Smooth muscle cell (in vitro differentiated cells): ENCODE measurements at regions not wholly inside any gene's neighbourhood (a gene's known extent, or its start where the extent isn't known, plus 50 kb on each side); places are given as distances from the start of the nearest gene placed in this dataset.

ENCODE experiments used
- DNase-seq: peaks from one replicate; lab custom pipeline; 2025; ENCODE audit not compliant: unreplicated experiment; lab: John Stamatoyannopoulos, UW
- H2AFZ ChIP-seq: fragments of 200-600 bp; sonication (generic); 2 replicates; pipeline ENCODE4 v1.6.0; 2016; ENCODE audit warnings: antibody characterized with exemption, low read depth, mild to moderate bottlenecking
- H3F3A ChIP-seq: fragments of 200-600 bp; sonication (generic); 2 replicates; pipeline ENCODE4 v1.6.0; 2017; ENCODE audit warnings: antibody characterized with exemption, low read depth
- H3K27ac ChIP-seq: fragments of 200-600 bp; sonication (generic); 2 replicates; pipeline ENCODE4 v1.5.1; 2016; ENCODE audit warnings: low read depth, mild to moderate bottlenecking
- H3K27me3 ChIP-seq: fragments of 200-600 bp; sonication (generic); 2 replicates; pipeline ENCODE4 v1.6.1; 2016; ENCODE audit warnings: low read depth, mild to moderate bottlenecking
- H3K36me3 ChIP-seq: fragments of 200-600 bp; sonication (generic); 2 replicates; pipeline ENCODE4 v1.5.1; 2016; ENCODE audit warnings: low read depth
- H3K4me1 ChIP-seq: fragments of 200-600 bp; sonication (generic); 2 replicates; pipeline ENCODE4 v1.5.1; 2016; ENCODE audit warnings: low read depth
- H3K4me2 ChIP-seq: fragments of 200-600 bp; sonication (generic); 2 replicates; pipeline ENCODE4 v1.6.0; 2016; ENCODE audit warnings: mild to moderate bottlenecking
- H3K4me3 ChIP-seq: fragments of 200-600 bp; sonication (generic); 2 replicates; pipeline ENCODE4 v1.5.1; 2016; ENCODE audit warnings: mild to moderate bottlenecking
- H3K79me2 ChIP-seq: fragments of 200-600 bp; sonication (generic); 2 replicates; pipeline ENCODE4 v1.6.0; 2016; ENCODE audit warnings: low read depth, mild to moderate bottlenecking
- H3K9ac ChIP-seq: fragments of 200-600 bp; sonication (generic); 2 replicates; pipeline ENCODE4 v1.6.0; 2016; ENCODE audit warnings: low read depth
- H3K9me3 ChIP-seq: fragments of 200-600 bp; sonication (generic); replicated peaks from 2 replicates; pipeline ENCODE4 v1.5.1; 2016; ENCODE audit warnings: low read depth
- H4K20me1 ChIP-seq: fragments of 200-600 bp; sonication (generic); 2 replicates; pipeline ENCODE4 v1.6.0; 2016; ENCODE audit warnings: low read depth
- CTCF ChIP-seq: fragments of 200-600 bp; sonication (generic); IDR thresholded peaks from 2 replicates; pipeline ENCODE4 v1.5.1; 2017; ENCODE audit warnings: borderline replicate concordance, mild to moderate bottlenecking, antibody characterized with exemption; ENCODE audit not compliant: insufficient read depth, poor library complexity, severe bottlenecking
- WGBS: methylation state at CpG from one replicate; pipeline ENCODE4 v1.1.7; 2016; ENCODE audit warnings: low lambda C conversion rate; 5-methylcytosine and 5-hydroxymethylcytosine counted together

DNA sequence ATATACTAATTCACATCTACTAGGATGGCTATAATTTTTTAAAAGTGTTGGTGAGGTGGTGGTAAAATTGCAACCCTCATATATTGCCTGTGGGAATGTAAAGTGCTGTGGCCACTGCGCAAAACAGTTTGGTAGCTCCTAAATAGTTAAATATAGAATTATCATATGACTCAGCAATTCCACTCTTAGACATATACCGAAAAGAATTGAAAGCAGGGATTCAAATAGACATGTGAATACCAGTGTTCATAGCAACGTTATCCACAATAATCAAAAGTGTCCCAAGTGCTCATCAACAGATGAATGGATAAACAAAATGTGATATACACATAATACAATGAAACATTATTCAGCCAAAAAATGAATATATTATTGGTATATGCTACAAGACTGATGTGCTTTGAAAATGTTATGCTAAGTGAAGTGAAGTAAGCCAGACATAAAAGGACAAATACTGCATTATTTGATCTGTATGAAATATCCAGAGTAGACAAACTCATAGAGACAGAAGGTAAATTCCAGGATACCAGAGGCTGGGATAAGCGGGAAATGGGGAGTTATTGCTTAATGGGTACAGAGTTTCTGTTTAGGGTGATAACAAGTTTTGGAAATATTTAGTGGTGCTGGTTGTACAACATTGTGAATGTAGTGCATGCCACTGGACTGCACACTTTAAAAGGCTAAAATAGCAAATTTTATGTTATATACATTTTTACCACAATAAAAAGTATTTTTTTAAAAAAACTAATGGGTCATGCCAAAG lies 342.5 kb downstream of the SEC16B start:
- TF ChIP-seq CTCF, result no peak
- H3K9me3 ChIP-seq, result no peaks in the 10 kb centered on the region
- H4K20me1 ChIP-seq, result no peaks in the 10 kb centered on the region
- WGBS, result 86% methylated on average over 4 of the region's 4 CpGs
- no peak overlapping the region for H2AFZ ChIP-seq
- no peaks in the 10 kb centered on the region for H3K27me3 ChIP-seq
- H3K79me2 ChIP-seq, result no peaks in the 10 kb centered on the region
- no peak overlapping the region for H3K9ac ChIP-seq
- no peak overlapping the region for H3K4me3 ChIP-seq
- H3K36me3 ChIP-seq, result no peaks in the 10 kb centered on the region
- H3F3A ChIP-seq, result no peaks in the 10 kb centered on the region
- DNase-seq, result no peak
- no peak overlapping the region for H3K27ac ChIP-seq
- H3K4me2 ChIP-seq, result no peak overlapping the region
- no peaks in the 10 kb centered on the region for H3K4me1 ChIP-seq

GRCh38 chr1:177620636-177621190 lies 349.1 kb downstream of the SEC16B start:
- Histone ChIP-seq H3K4me3 (no peak overlapping the region), H3K4me2 (no peak overlapping the region), H3K36me3 (no peaks in the 10 kb centered on the region), H3K27me3 (no peaks in the 10 kb centered on the region), H4K20me1 (no peaks in the 10 kb centered on the region), H3K79me2 (no peaks in the 10 kb centered on the region), H3K27ac (no peak overlapping the region), H3K9ac (no peak overlapping the region), H3K9me3 (no peaks in the 10 kb centered on the region), H2AFZ (no peak overlapping the region), H3F3A (peaks cover 4% of the 10 kb centered on the region), H3K4me1 (no peaks in the 10 kb centered on the region)
- TF ChIP-seq CTCF, result no peak
- DNase-seq, result no peak
- WGBS, result 50% methylated on average over 4 of the region's 4 CpGs

- Histone ChIP-seq H3K4me3 (no peak overlapping the region), H3K27ac (no peak overlapping the region), H3K4me1 (no peaks in the 10 kb centered on the region), H3F3A (no peaks in the 10 kb centered on the region), H3K9ac (no peak overlapping the region), H3K27me3 (no peaks in the 10 kb centered on the region), H2AFZ (no peak overlapping the region), H3K4me2 (no peak overlapping the region), H3K79me2 (no peaks in the 10 kb centered on the region), H3K36me3 (no peaks in the 10 kb centered on the region), H3K9me3 (no peaks in the 10 kb centered on the region), H4K20me1 (no peaks in the 10 kb centered on the region)
- no peak for TF ChIP-seq CTCF
- 72% methylated on average over 3 of the region's 3 CpGs for WGBS
- DNase-seq, result no peak
Measured at GRCh38 chr1:177615251-177615650, 354.6 kb downstream of the SEC16B start.

DNA sequence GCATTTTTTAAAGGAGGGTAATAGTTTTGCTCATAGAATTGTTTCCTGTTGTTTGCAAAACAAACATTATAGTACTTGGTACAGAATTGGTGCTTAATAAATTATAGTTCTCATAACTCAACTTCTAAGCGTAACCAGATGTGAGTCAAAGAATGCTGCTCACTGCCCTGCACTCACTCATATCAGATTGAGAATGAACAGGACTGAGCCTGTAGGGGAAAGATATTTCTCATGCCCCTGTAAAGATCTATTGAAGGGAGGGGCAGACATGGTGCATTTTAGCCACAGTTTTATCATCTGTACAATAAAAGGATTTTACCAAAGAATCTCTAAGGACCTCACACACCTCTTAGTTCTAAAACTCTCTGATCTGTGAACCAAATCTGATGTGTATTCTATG lies 358.5 kb downstream of the SEC16B start:
- Histone ChIP-seq H3K79me2 (no peaks in the 10 kb centered on the region), H2AFZ (no peak overlapping the region), H4K20me1 (no peaks in the 10 kb centered on the region), H3K27ac (no peak overlapping the region), H3K4me2 (no peak overlapping the region), H3K27me3 (no peaks in the 10 kb centered on the region), H3F3A (no peaks in the 10 kb centered on the region), H3K36me3 (no peaks in the 10 kb centered on the region), H3K9me3 (no peaks in the 10 kb centered on the region), H3K4me3 (no peak overlapping the region), H3K4me1 (no peaks in the 10 kb centered on the region), H3K9ac (no peak overlapping the region)
- WGBS, result 31% methylated on average over 1 of the region's 1 CpG
- TF ChIP-seq CTCF, result no peak
- no peak for DNase-seq
